Activated CD4-positive, alpha-beta T cell treated with anti-CD3 and anti-CD28 coated beads for 36 hours (primary cell): ENCODE measurements at regions not wholly inside any gene's neighbourhood (a gene's known extent, or its start where the extent isn't known, plus 50 kb on each side); places are given as distances from the start of the nearest gene placed in this dataset.
"Not testable (repeated sequence)": the region's sequence is repeated elsewhere in the genome, so short reads cannot be mapped to it uniquely, and the experiment has no call there.

Source experiments
- ATAC-seq: fragments of 200-7000 bp; cut with Tn5 transposase; one replicate; pipeline ENCODE4 v1.10.0; 2021; ENCODE audit warnings: mild to moderate bottlenecking, moderate library complexity
- CTCF ChIA-PET: fragments of 350-600 bp; sonication (Branson Sonifier 250); formaldehyde crosslinking; loops from one replicate; lab custom pipeline; 2021; ENCODE audit warnings: antibody characterized with exemption; lab: Charles Lee
- POLR2A ChIA-PET: fragments of 350-600 bp; sonication (Branson Sonifier 250); formaldehyde crosslinking; loops from one replicate; lab custom pipeline; 2021; ENCODE audit warnings: antibody characterized with exemption, inconsistent platforms; lab: Charles Lee
- DNase-seq: peaks from one replicate; pipeline ENCODE4 v3.0.0-alpha.2; 2020
- H3K27ac Mint-ChIP-seq: one replicate; pipeline ENCODE4 v1.8.0; 2021; ENCODE audit warnings: mixed read lengths
- H3K27me3 Mint-ChIP-seq: one replicate; pipeline ENCODE4 v1.8.0; 2021; ENCODE audit warnings: mixed read lengths
- H3K36me3 Mint-ChIP-seq: one replicate; pipeline ENCODE4 v1.8.0; 2021; ENCODE audit warnings: low read depth, mixed read lengths
- H3K4me1 Mint-ChIP-seq: one replicate; pipeline ENCODE4 v1.8.0; 2021; ENCODE audit warnings: mixed read lengths
- H3K4me3 Mint-ChIP-seq: one replicate; pipeline ENCODE4 v1.8.0; 2021; ENCODE audit warnings: mild to moderate bottlenecking, moderate library complexity, mixed read lengths
- H3K9me3 Mint-ChIP-seq: one replicate; pipeline ENCODE4 v1.8.0; 2021; ENCODE audit warnings: low read depth, mixed read lengths
- intact Hi-C, 2 experiments: fragments of 100-400 bp; cut with DNase I in 1 of 2; cut with micrococcal nuclease in 1 of 2; formaldehyde crosslinking; loops; one replicate each; pipeline versions ENCODE4 v1.14.2 to v1.15.1; 2022 to 2024; cut with DNase I, micrococcal nuclease

GRCh38 chr7:76739538-76739937 lies 112.5 kb upstream of the POMZP3 start:
- ATAC-seq, H3K4me3 Mint-ChIP-seq, H3K27ac Mint-ChIP-seq, POLR2A ChIA-PET, H3K9me3 Mint-ChIP-seq, DNase-seq, CTCF ChIA-PET, H3K27me3 Mint-ChIP-seq, H3K4me1 Mint-ChIP-seq, H3K36me3 Mint-ChIP-seq, intact Hi-C loops: not testable (repeated sequence)

- H3K27me3 Mint-ChIP-seq, intact Hi-C loops, POLR2A ChIA-PET, DNase-seq, ATAC-seq, CTCF ChIA-PET, H3K9me3 Mint-ChIP-seq, H3K27ac Mint-ChIP-seq, H3K4me1 Mint-ChIP-seq, H3K4me3 Mint-ChIP-seq, H3K36me3 Mint-ChIP-seq: not testable (repeated sequence)
These were observed 109.6 kb upstream of the POMZP3 start for GRCh38 chr7:76736724-76737123.

GRCh38 chr7:76736091-76736490 lies 109.0 kb upstream of the POMZP3 start:
- POLR2A ChIA-PET, H3K9me3 Mint-ChIP-seq, H3K4me3 Mint-ChIP-seq, H3K27ac Mint-ChIP-seq, ATAC-seq, H3K36me3 Mint-ChIP-seq, H3K27me3 Mint-ChIP-seq, intact Hi-C loops, CTCF ChIA-PET, H3K4me1 Mint-ChIP-seq, DNase-seq: not testable (repeated sequence)

GRCh38 chr7:76735668-76736067 lies 108.6 kb upstream of the POMZP3 start:
- H3K36me3 Mint-ChIP-seq, H3K4me1 Mint-ChIP-seq, H3K9me3 Mint-ChIP-seq, H3K4me3 Mint-ChIP-seq, H3K27ac Mint-ChIP-seq, DNase-seq, intact Hi-C loops, H3K27me3 Mint-ChIP-seq, CTCF ChIA-PET, POLR2A ChIA-PET: not testable (repeated sequence)
- peak; percentile 74 for ATAC-seq

GRCh38 chr7:76728571-76728974 lies 101.5 kb upstream of the POMZP3 start:
- not testable (repeated sequence) for H3K27ac Mint-ChIP-seq

GRCh38 chr7:76723928-76724327 lies 96.8 kb upstream of the POMZP3 start:
- H3K27me3 Mint-ChIP-seq, ATAC-seq, H3K9me3 Mint-ChIP-seq, intact Hi-C loops, DNase-seq, H3K36me3 Mint-ChIP-seq, POLR2A ChIA-PET, CTCF ChIA-PET, H3K27ac Mint-ChIP-seq, H3K4me3 Mint-ChIP-seq, H3K4me1 Mint-ChIP-seq: not testable (repeated sequence)

More at GRCh38 chr7:76728571-76728974, 101.5 kb upstream of the POMZP3 start:
- POLR2A ChIA-PET, ATAC-seq, intact Hi-C loops, CTCF ChIA-PET, DNase-seq, H3K4me3 Mint-ChIP-seq, H3K36me3 Mint-ChIP-seq, H3K27me3 Mint-ChIP-seq, H3K9me3 Mint-ChIP-seq, H3K4me1 Mint-ChIP-seq: not testable (repeated sequence)

GRCh38 chr7:76716551-76716950 lies 89.5 kb upstream of the POMZP3 start:
- DNase-seq, POLR2A ChIA-PET, H3K9me3 Mint-ChIP-seq, intact Hi-C loops, ATAC-seq, H3K4me1 Mint-ChIP-seq, H3K36me3 Mint-ChIP-seq, H3K27me3 Mint-ChIP-seq, H3K27ac Mint-ChIP-seq, CTCF ChIA-PET, H3K4me3 Mint-ChIP-seq: not testable (repeated sequence)

GRCh38 chr7:76712926-76713325 lies 85.8 kb upstream of the POMZP3 start:
- H3K4me1 Mint-ChIP-seq, H3K27ac Mint-ChIP-seq, CTCF ChIA-PET, H3K4me3 Mint-ChIP-seq, ATAC-seq, intact Hi-C loops, H3K27me3 Mint-ChIP-seq, H3K36me3 Mint-ChIP-seq, H3K9me3 Mint-ChIP-seq, DNase-seq, POLR2A ChIA-PET: not testable (repeated sequence)

GRCh38 chr7:76711648-76712047 lies 84.6 kb upstream of the POMZP3 start:
- H3K27me3 Mint-ChIP-seq, H3K27ac Mint-ChIP-seq: not testable (repeated sequence)

GRCh38 chr7:76709703-76710102 lies 82.6 kb upstream of the POMZP3 start:
- H3K27ac Mint-ChIP-seq, intact Hi-C loops, H3K36me3 Mint-ChIP-seq, H3K4me1 Mint-ChIP-seq, H3K4me3 Mint-ChIP-seq, CTCF ChIA-PET, POLR2A ChIA-PET, H3K27me3 Mint-ChIP-seq, H3K9me3 Mint-ChIP-seq, DNase-seq, ATAC-seq: not testable (repeated sequence)

More at GRCh38 chr7:76711648-76712047, 84.6 kb upstream of the POMZP3 start:
- H3K36me3 Mint-ChIP-seq, H3K9me3 Mint-ChIP-seq, ATAC-seq, H3K4me3 Mint-ChIP-seq, DNase-seq, POLR2A ChIA-PET, intact Hi-C loops, CTCF ChIA-PET, H3K4me1 Mint-ChIP-seq: not testable (repeated sequence)

GRCh38 chr7:76708446-76708845 lies 81.4 kb upstream of the POMZP3 start:
- DNase-seq, intact Hi-C loops, H3K4me1 Mint-ChIP-seq, H3K4me3 Mint-ChIP-seq, H3K27ac Mint-ChIP-seq, ATAC-seq, H3K9me3 Mint-ChIP-seq, H3K36me3 Mint-ChIP-seq, H3K27me3 Mint-ChIP-seq, POLR2A ChIA-PET, CTCF ChIA-PET: not testable (repeated sequence)

GRCh38 chr7:76703815-76704214 lies 76.7 kb upstream of the POMZP3 start:
- H3K4me3 Mint-ChIP-seq, intact Hi-C loops, H3K27me3 Mint-ChIP-seq, H3K4me1 Mint-ChIP-seq, H3K27ac Mint-ChIP-seq, ATAC-seq, POLR2A ChIA-PET, H3K36me3 Mint-ChIP-seq, DNase-seq, H3K9me3 Mint-ChIP-seq, CTCF ChIA-PET: not testable (repeated sequence)

GRCh38 chr7:76686277-76686676 lies 59.2 kb upstream of the POMZP3 start:
- H3K9me3 Mint-ChIP-seq, H3K27me3 Mint-ChIP-seq, intact Hi-C loops, DNase-seq, H3K4me1 Mint-ChIP-seq, H3K36me3 Mint-ChIP-seq, ATAC-seq, CTCF ChIA-PET, POLR2A ChIA-PET, H3K27ac Mint-ChIP-seq, H3K4me3 Mint-ChIP-seq: not testable (repeated sequence)
